Trophoblast cell (in vitro differentiated cells and primary cell): ENCODE measurements at regions not wholly inside any gene's neighbourhood (a gene's known extent, or its start where the extent isn't known, plus 50 kb on each side); places are given as distances from the start of the nearest gene placed in this dataset.

Experiments
- DNase-seq, 2 donors: peaks; one replicate each; pipeline ENCODE4 v3.0.0-alpha.2; 2016
- H2AFZ ChIP-seq: 2 replicates; pipeline ENCODE4 v1.6.1; 2013; ENCODE audit warnings: low read length, moderate library complexity, mild to moderate bottlenecking; ENCODE audit not compliant: insufficient read depth, poor library complexity
- H2AK5ac ChIP-seq: 2 replicates; pipeline ENCODE4 v1.6.1; 2013; ENCODE audit warnings: mild to moderate bottlenecking, low read length
- H2BK120ac ChIP-seq: 2 replicates; pipeline ENCODE4 v1.6.1; 2013; ENCODE audit warnings: low read length, mild to moderate bottlenecking, moderate library complexity; ENCODE audit not compliant: insufficient read depth, poor library complexity
- H2BK12ac ChIP-seq: 2 replicates; pipeline ENCODE4 v1.6.1; 2013; ENCODE audit warnings: mild to moderate bottlenecking, low read length, moderate library complexity
- H2BK5ac ChIP-seq: 2 replicates; pipeline ENCODE4 v1.6.1; 2013; ENCODE audit warnings: low read length, low read depth, moderate library complexity, mild to moderate bottlenecking; ENCODE audit not compliant: poor library complexity
- H3K14ac ChIP-seq: 2 replicates; pipeline ENCODE4 v1.6.1; 2013; ENCODE audit warnings: mild to moderate bottlenecking, low read length
- H3K18ac ChIP-seq: 2 replicates; pipeline ENCODE4 v1.6.1; 2013; ENCODE audit warnings: mild to moderate bottlenecking, low read length
- H3K23ac ChIP-seq: 2 replicates; pipeline ENCODE4 v1.6.1; 2013; ENCODE audit warnings: low read length
- H3K27ac ChIP-seq: 2 replicates; pipeline ENCODE4 v1.5.1; 2013; ENCODE audit warnings: low read depth, mild to moderate bottlenecking, inconsistent platforms, low read length, moderate library complexity
- H3K27me3 ChIP-seq: 2 replicates; pipeline ENCODE4 v1.6.1; 2013; ENCODE audit warnings: inconsistent platforms, mild to moderate bottlenecking, low read length, moderate library complexity; ENCODE audit not compliant: insufficient read depth
- H3K36me3 ChIP-seq, 2 experiments: 1 replicate in 1 of 2; 2 replicates in 1 of 2; pipeline ENCODE4 v1.6.1; 2013; ENCODE audit warnings: low read length in 2 of 2, mild to moderate bottlenecking in 2 of 2, moderate library complexity in 1 of 2; ENCODE audit not compliant: insufficient read depth in 2 of 2, control insufficient read depth in 1 of 2
- H3K4ac ChIP-seq: 2 replicates; pipeline ENCODE4 v1.6.1; 2013; ENCODE audit warnings: low read depth, mild to moderate bottlenecking, low read length, moderate library complexity
- H3K4me1 ChIP-seq, 2 experiments: 1 replicate in 1 of 2; 2 replicates in 1 of 2; pipeline ENCODE4 v1.6.1; 2013; ENCODE audit warnings: low read length in 2 of 2, mild to moderate bottlenecking in 2 of 2, moderate library complexity in 1 of 2; ENCODE audit not compliant: insufficient read depth in 2 of 2, control insufficient read depth in 1 of 2
- H3K4me2 ChIP-seq: 2 replicates; pipeline ENCODE4 v1.6.1; 2013; ENCODE audit warnings: inconsistent platforms, mild to moderate bottlenecking, low read length, moderate library complexity
- H3K4me3 ChIP-seq: 2 replicates; pipeline ENCODE4 v1.5.1; 2013; ENCODE audit warnings: mild to moderate bottlenecking, low read depth, low read length, inconsistent platforms
- H3K79me1 ChIP-seq: one replicate; pipeline ENCODE4 v1.6.1; 2013; ENCODE audit warnings: low read length
- H3K79me2 ChIP-seq: 2 replicates; pipeline ENCODE4 v1.6.1; 2013; ENCODE audit warnings: low read length, mild to moderate bottlenecking; ENCODE audit not compliant: control insufficient read depth, insufficient read depth, poor library complexity
- H3K9ac ChIP-seq: 2 replicates; pipeline ENCODE4 v1.6.1; 2013; ENCODE audit warnings: mild to moderate bottlenecking, low read length
- H3K9me3 ChIP-seq: 2 replicates; pipeline ENCODE4 v1.6.1; 2013; ENCODE audit warnings: low read depth, mild to moderate bottlenecking, control low read depth, inconsistent platforms, low read length; ENCODE audit not compliant: insufficient read depth
- H4K12ac ChIP-seq: 2 replicates; pipeline ENCODE4 v1.6.1; 2013; ENCODE audit warnings: low read depth, mild to moderate bottlenecking, low read length, moderate library complexity
- H4K8ac ChIP-seq: 2 replicates; pipeline ENCODE4 v1.6.1; 2013; ENCODE audit warnings: low read depth, mild to moderate bottlenecking, low read length, moderate library complexity
- H4K91ac ChIP-seq: one replicate; pipeline ENCODE4 v1.6.1; 2013; ENCODE audit warnings: low read depth, mild to moderate bottlenecking, low read length, moderate library complexity
- WGBS: extraction: QIAGEN DNeasy Blood & Tissue Kit; methylation state at CpG from one replicate; pipeline ENCODE4 v1.1.7; 2013; ENCODE audit warnings: missing lambda C conversion rate; ENCODE audit not compliant: insufficient read length, insufficient coverage; ENCODE audit errors: extremely low coverage; 5-methylcytosine and 5-hydroxymethylcytosine counted together

GRCh38 chrX:39582976-39583375 lies 514.8 kb downstream of the BCOR start:
- Histone ChIP-seq H3K23ac (no peak overlapping the region), H3K4me3 (no peak overlapping the region), H3K79me2 (no peaks in the 10 kb centered on the region), H3K4me2 (no peak overlapping the region), H3K9me3 (no peaks in the 10 kb centered on the region), H3K27me3 (no peaks in the 10 kb centered on the region), H2BK120ac (no peak overlapping the region), H2AK5ac (no peak overlapping the region), H2BK12ac (no peak overlapping the region), H2BK5ac (no peak overlapping the region), H4K8ac (no peak overlapping the region), H3K36me3 (no peaks in the 10 kb centered on the region), H3K4ac (no peak overlapping the region), H2AFZ (no peak overlapping the region), H3K9ac (no peak overlapping the region), H3K18ac (no peak overlapping the region), H3K14ac (no peak overlapping the region), H3K27ac (no peak overlapping the region), H4K12ac (no peak overlapping the region), H3K4me1 (peaks cover 0 to 6% of the 10 kb centered on the region in 2 experiments), H4K91ac (no peak overlapping the region), H3K79me1 (no peaks in the 10 kb centered on the region)
- WGBS, result no CpG with 5 or more reads among the region's 4 CpGs
- DNase-seq, result no peak

GRCh38 chrX:39585808-39586207 lies 511.9 kb downstream of the BCOR start:
- no peak for DNase-seq
- Histone ChIP-seq H3K79me1 (no peaks in the 10 kb centered on the region), H2BK5ac (no peak overlapping the region), H4K8ac (no peak overlapping the region), H3K9ac (no peak overlapping the region), H3K4ac (no peak overlapping the region), H3K79me2 (no peaks in the 10 kb centered on the region), H3K18ac (no peak overlapping the region), H3K14ac (no peak overlapping the region), H3K4me1 (peaks cover 0 to 6% of the 10 kb centered on the region in 2 experiments), H3K9me3 (no peaks in the 10 kb centered on the region), H3K4me2 (no peak overlapping the region), H3K23ac (no peak overlapping the region), H2AK5ac (no peak overlapping the region), H2BK12ac (no peak overlapping the region), H3K4me3 (no peak overlapping the region), H3K36me3 (no peaks in the 10 kb centered on the region), H3K27ac (no peak overlapping the region), H3K27me3 (no peaks in the 10 kb centered on the region), H2AFZ (no peak overlapping the region), H4K12ac (no peak overlapping the region), H4K91ac (no peak overlapping the region), H2BK120ac (no peak overlapping the region)
- WGBS, result no CpG with 5 or more reads among the region's 3 CpGs

- no peak overlapping the region for H3K23ac ChIP-seq
- no peak overlapping the region for H3K4ac ChIP-seq
- H3K9ac ChIP-seq, result no peak overlapping the region
- no peak overlapping the region for H4K12ac ChIP-seq
- no peak overlapping the region for H2BK5ac ChIP-seq
- H3K4me2 ChIP-seq, result no peak overlapping the region
- H3K27ac ChIP-seq, result no peak overlapping the region
- no peaks in the 10 kb centered on the region for H3K9me3 ChIP-seq
- no peak overlapping the region for H3K18ac ChIP-seq
- H3K4me1 ChIP-seq, result peaks cover 0 to 6% of the 10 kb centered on the region in 2 experiments
- no peak overlapping the region for H2AK5ac ChIP-seq
- no CpG with 5 or more reads among the region's 4 CpGs for WGBS
- no peaks in the 10 kb centered on the region for H3K79me1 ChIP-seq
- H2BK12ac ChIP-seq, result no peak overlapping the region
- no peak overlapping the region for H2BK120ac ChIP-seq
- no peak overlapping the region for H3K4me3 ChIP-seq
- H3K27me3 ChIP-seq, result no peaks in the 10 kb centered on the region
- no peaks in the 10 kb centered on the region for H3K79me2 ChIP-seq
- H4K8ac ChIP-seq, result no peak overlapping the region
- no peak overlapping the region for H4K91ac ChIP-seq
- H2AFZ ChIP-seq, result no peak overlapping the region
- H3K36me3 ChIP-seq, result no peaks in the 10 kb centered on the region
- no peak overlapping the region for H3K14ac ChIP-seq
- no peak for DNase-seq
These were observed 511.4 kb downstream of the BCOR start for GRCh38 chrX:39586359-39586758.

- no peaks in the 10 kb centered on the region for H3K79me2 ChIP-seq
- no CpG with 5 or more reads among the region's 3 CpGs for WGBS
- no peaks in the 10 kb centered on the region for H3K27me3 ChIP-seq
These were observed 506.7 kb downstream of the BCOR start for GRCh38 chrX:39591099-39591498.

More at GRCh38 chrX:39591099-39591498, 506.7 kb downstream of the BCOR start:
- no peak overlapping the region for H3K4me3 ChIP-seq
- no peak overlapping the region for H4K91ac ChIP-seq
- H2BK120ac ChIP-seq, result no peak overlapping the region
- no peak overlapping the region for H3K27ac ChIP-seq
- no peak overlapping the region for H3K14ac ChIP-seq
- H3K4me1 ChIP-seq, result no peaks in the 10 kb centered on the region
- H3K9ac ChIP-seq, result no peak overlapping the region
- no peak overlapping the region for H2AFZ ChIP-seq
- no peak overlapping the region for H3K23ac ChIP-seq
- H4K12ac ChIP-seq, result no peak overlapping the region
- peak; percentile 35 to 59 for DNase-seq
- H3K4me2 ChIP-seq, result no peak overlapping the region
- H3K36me3 ChIP-seq, result no peaks in the 10 kb centered on the region
- no peak overlapping the region for H3K18ac ChIP-seq
- no peaks in the 10 kb centered on the region for H3K79me1 ChIP-seq
- no peak overlapping the region for H2AK5ac ChIP-seq
- H4K8ac ChIP-seq, result no peak overlapping the region
- no peak overlapping the region for H2BK12ac ChIP-seq
- H3K9me3 ChIP-seq, result no peaks in the 10 kb centered on the region
- no peak overlapping the region for H2BK5ac ChIP-seq
- no peak overlapping the region for H3K4ac ChIP-seq
